ENCODE measurements at regions not wholly inside any gene's neighbourhood (a gene's known extent, or its start where the extent isn't known, plus 50 kb on each side); places are given as distances from the start of the nearest gene placed in this dataset.
"Not testable (repeated sequence)": the region's sequence is repeated elsewhere in the genome, so short reads cannot be mapped to it uniquely, and the experiment has no call there.

DNA sequence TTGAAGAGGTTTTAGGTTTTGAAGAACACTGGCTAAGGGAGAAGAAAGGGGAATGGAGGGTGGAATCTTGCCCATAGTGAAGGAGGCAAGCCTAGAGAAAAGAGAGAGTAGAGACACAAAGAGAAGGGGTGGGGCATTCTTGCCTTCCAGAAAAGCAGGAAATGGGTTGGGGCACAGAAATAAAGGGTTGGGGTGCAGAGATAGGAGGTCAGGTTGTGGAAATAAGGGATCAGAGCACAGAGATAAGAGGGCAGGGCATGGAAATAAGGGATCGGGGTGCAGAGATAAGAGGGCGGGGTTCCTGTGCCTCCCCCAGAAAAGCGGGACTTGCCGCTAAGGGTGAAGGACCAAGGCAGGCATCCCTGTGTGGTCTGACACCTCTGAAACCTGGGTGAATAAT lies 69.9 kb downstream of the ALG1L2 start:
- H3K4me2 ChIP-seq; ATAC-seq; DNase-seq (ENCODE audit: low read depth in 1 of 2, low spot score in 1 of 2); POLR2A ChIA-PET; FAIRE-seq; H3K9me3 ChIP-seq; H3K4me3 ChIP-seq; H3K4me1 ChIP-seq; H3K27ac ChIP-seq; CTCF ChIA-PET: not testable (repeated sequence)
- 42% methylated on average over 4 of the region's 4 CpGs for WGBS (ENCODE audit: missing lambda C conversion rate)

DNA sequence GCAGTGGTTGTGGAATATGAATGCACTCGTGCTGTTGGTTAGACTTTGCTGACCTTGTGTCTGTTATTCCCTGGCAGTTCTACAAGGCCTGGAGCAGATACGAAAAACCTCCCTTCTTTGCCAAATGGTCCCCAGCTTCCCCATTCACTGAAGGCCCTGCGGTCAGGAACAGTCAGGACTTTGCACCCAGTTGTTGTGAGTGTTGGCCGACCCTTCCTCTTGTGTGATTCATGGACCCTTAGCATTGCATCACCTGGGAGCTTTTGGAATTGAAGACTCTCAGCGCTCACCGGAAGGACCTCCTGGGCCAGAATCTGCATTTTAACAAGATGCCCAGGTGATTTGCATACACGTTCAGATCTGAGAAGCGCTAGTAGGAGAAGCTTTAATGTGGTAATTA lies 71.6 kb downstream of the ALG1L2 start:
- FAIRE-seq; DNase-seq (ENCODE audit: low read depth in 1 of 2, low spot score in 1 of 2); H3K4me1 ChIP-seq; POLR2A ChIA-PET; ATAC-seq; H3K9me3 ChIP-seq; H3K4me2 ChIP-seq; H3K27ac ChIP-seq; CTCF ChIA-PET; H3K4me3 ChIP-seq: not testable (repeated sequence)
- WGBS (ENCODE audit: missing lambda C conversion rate) = 78% methylated on average over 7 of the region's 8 CpGs

DNA sequence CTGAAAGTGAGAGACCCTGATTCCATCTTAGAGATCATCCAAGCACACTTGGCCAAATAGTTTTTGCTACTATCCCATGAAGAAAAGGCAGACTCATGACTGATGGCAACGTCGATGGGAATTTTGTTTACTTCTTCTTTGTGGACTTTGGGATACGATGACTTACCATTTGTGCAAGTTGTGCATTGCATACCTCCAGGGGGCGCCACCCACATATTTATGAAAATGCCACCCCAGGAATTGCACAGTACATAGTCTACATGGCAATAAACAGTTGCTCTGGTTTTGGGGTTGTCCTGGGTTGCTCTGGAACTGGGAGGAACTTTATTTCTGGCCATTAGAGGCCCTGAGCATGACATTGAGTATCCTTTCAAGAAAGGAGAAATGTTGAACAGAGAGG lies 73.8 kb downstream of the ALG1L2 start:
- ATAC-seq; CTCF ChIA-PET; H3K9me3 ChIP-seq; H3K4me1 ChIP-seq; POLR2A ChIA-PET; FAIRE-seq; H3K27ac ChIP-seq; H3K4me2 ChIP-seq; DNase-seq (ENCODE audit: low read depth in 1 of 2, low spot score in 1 of 2); H3K4me3 ChIP-seq: not testable (repeated sequence)
- 0% methylated on average over 1 of the region's 4 CpGs for WGBS (ENCODE audit: missing lambda C conversion rate)

DNA sequence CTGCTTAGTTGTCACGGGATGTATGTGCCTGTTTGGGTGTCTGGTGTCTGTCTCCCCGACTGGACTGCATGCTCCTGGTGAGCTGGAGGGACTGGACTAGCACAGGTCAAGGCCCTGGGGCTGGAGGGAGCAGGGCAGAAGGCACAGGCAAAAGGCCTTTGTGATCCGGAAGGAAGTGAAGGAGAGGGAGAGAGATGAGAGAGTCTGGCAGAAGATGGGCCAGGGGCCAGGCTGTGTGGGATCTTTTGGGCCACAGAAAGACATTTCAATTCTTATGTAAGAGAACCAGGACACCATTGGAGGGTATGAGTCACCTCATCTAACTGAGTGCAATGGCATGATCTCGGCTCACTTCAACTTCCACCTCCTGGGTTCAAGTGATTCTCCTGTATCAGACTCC lies 85.2 kb downstream of the ALG1L2 start:
- DNase-seq (ENCODE audit: low read depth in 1 of 2, low spot score in 1 of 2); H3K9me3 ChIP-seq; H3K4me2 ChIP-seq; H3K27ac ChIP-seq; CTCF ChIA-PET; H3K4me3 ChIP-seq; POLR2A ChIA-PET; ATAC-seq; H3K4me1 ChIP-seq; FAIRE-seq: not testable (repeated sequence)
- 56% methylated on average over 3 of the region's 4 CpGs for WGBS (ENCODE audit: missing lambda C conversion rate)

DNA sequence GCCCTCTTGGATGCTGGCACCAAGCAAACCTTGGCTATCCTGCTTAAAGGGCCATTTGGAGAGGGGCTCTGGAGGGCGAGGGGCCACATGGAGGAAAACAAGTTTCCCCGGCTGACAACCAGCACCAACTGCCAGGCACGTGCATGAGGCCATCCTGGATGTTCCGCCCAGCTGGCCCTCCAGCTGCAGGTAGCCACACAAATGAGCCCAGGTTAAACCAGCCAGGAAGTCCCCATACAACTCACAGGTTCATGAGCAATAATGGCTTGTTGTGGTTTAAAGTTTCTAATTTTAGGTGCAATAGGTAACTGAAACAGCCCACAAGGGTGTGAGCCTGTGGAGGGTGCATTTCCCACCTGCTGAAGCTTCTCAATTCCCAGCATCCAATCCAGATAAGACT lies 93.6 kb downstream of the ALG1L2 start:
- CTCF ChIA-PET; H3K27ac ChIP-seq; H3K4me3 ChIP-seq; H3K9me3 ChIP-seq; H3K4me1 ChIP-seq; FAIRE-seq; ATAC-seq; DNase-seq (ENCODE audit: low read depth in 1 of 2, low spot score in 1 of 2); H3K4me2 ChIP-seq; POLR2A ChIA-PET: not testable (repeated sequence)
- whole genome bisulfite sequencing (ENCODE audit: missing lambda C conversion rate) = 19% methylated on average over 4 of the region's 4 CpGs

DNA sequence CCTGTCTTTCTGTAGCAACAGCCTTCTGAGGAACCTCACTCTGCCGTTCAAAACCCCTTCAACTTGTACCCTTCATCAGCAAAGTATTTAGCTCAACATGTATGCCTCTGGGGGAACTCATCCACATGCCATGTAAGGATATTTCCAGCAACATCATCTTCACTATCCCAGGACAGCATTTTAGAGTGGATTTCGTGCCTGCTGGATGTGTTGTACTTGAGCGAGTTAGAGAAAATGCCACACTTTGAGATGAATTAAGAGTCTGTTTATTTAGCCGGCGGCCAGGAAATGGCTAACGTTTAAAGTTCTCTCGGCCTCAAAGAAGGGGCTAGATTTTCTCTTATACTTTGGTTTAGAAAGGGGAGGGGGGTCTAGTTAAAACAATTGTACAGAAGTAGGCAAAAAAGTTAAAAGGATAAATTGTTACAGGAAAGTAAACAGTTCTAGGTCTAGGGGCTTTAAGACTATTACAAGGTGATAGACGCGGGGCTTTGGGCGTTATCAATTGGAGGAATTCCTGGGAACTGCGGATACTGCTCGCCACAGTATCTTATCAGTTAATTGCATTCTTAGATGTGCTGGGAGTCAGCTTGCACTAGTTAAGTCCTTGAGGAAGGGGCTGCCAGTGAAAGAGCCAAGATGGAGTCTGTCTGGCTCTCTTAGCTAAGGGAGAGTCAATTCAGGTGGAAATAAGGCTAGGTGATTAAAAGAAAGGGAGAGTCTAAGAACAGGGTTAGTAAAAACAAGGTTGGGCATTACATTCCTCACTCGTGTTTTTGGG lies 95.0 kb downstream of the ALG1L2 start:
- H3K9me3 ChIP-seq; DNase-seq (ENCODE audit: low read depth in 1 of 2, low spot score in 1 of 2); POLR2A ChIA-PET; H3K4me3 ChIP-seq; CTCF ChIA-PET; H3K4me2 ChIP-seq; ATAC-seq; FAIRE-seq; H3K4me1 ChIP-seq; H3K27ac ChIP-seq: not testable (repeated sequence)
- 69% methylated on average over 13 of the region's 13 CpGs for WGBS (ENCODE audit: missing lambda C conversion rate)

DNA sequence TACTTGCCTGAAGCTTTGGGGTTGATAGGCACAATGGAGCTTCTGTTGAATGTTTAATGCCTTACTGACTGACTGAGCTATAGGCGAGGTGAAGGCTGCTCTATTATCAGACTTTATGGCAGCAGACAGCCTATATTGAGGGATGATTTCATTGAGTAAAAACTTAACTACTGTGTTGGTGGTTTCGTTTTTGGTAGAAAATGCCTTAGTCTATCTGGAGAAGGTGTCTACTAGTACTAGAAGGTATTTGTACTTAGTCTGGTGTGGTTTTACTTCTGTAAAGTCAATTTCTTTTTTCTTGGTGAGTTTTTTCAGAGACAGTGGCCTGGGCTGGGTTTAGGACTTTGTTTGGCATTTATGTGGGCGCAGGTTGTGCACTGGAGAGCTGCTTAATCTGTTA lies 97.2 kb downstream of the ALG1L2 start:
- H3K4me3 ChIP-seq; FAIRE-seq; ATAC-seq; H3K4me2 ChIP-seq; H3K4me1 ChIP-seq; DNase-seq (ENCODE audit: low read depth in 1 of 2, low spot score in 1 of 2); H3K27ac ChIP-seq; H3K9me3 ChIP-seq; CTCF ChIA-PET; POLR2A ChIA-PET: not testable (repeated sequence)
- WGBS (ENCODE audit: missing lambda C conversion rate) = 19% methylated on average over 3 of the region's 3 CpGs

DNA sequence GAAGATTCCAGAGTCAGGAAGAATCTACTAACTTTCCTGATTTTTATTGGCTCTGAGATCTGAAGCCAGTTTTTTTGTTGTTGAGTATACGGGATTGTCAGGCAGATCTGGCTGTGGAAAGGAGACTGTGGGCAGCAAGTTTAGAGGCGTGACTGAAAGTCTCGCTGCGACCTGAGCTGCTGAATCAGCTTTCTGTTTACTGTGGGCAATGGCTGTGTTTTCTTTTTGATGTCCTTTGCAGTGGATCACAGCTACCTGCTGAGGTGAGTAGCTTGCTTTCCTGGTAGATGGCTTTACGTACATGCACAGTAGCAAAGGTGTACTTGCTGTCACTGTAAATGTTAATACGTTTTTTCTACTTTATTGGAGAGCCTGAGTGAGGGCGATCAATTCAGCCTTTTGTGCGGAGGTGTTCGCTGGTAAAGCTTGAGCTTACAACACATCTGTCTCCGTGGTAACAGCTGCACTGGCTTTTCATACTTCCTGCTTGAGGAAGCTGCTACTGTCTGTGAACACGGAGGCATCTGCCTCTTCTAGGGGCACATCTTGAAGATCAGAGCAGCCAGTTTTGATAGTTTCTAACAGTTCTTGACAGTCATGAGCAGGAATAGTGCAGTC lies 97.8 kb downstream of the ALG1L2 start:
- POLR2A ChIA-PET; H3K9me3 ChIP-seq; H3K4me2 ChIP-seq; DNase-seq (ENCODE audit: low read depth in 1 of 2, low spot score in 1 of 2); CTCF ChIA-PET; H3K4me1 ChIP-seq; ATAC-seq; H3K27ac ChIP-seq; FAIRE-seq; H3K4me3 ChIP-seq: not testable (repeated sequence)
- whole genome bisulfite sequencing (ENCODE audit: missing lambda C conversion rate) = 48% methylated on average over 10 of the region's 11 CpGs

DNA sequence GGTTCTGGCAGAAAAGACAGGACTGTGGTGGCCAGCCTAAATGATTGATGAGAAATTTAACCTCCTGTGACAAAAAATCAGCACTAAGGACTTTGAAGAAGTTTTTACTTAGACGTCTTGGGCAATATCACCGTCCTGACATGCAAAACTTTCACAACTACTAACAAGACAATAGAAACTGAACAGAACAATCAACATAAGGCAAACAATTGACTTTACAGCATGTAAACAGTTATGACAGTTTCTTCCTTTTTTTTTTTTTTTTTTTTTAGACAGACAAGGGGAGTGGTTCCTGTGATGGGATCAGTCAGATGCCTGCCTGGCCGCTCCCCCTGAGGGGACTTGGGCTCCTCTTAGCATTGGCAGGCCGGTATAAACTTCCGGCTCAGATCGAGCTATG lies 100.8 kb downstream of the ALG1L2 start:
- FAIRE-seq; POLR2A ChIA-PET; H3K27ac ChIP-seq; H3K4me1 ChIP-seq; H3K9me3 ChIP-seq; H3K4me3 ChIP-seq; CTCF ChIA-PET; ATAC-seq; H3K4me2 ChIP-seq; DNase-seq (ENCODE audit: low read depth in 1 of 2, low spot score in 1 of 2): not testable (repeated sequence)
- 53% methylated on average over 6 of the region's 6 CpGs for WGBS (ENCODE audit: missing lambda C conversion rate)

DNA sequence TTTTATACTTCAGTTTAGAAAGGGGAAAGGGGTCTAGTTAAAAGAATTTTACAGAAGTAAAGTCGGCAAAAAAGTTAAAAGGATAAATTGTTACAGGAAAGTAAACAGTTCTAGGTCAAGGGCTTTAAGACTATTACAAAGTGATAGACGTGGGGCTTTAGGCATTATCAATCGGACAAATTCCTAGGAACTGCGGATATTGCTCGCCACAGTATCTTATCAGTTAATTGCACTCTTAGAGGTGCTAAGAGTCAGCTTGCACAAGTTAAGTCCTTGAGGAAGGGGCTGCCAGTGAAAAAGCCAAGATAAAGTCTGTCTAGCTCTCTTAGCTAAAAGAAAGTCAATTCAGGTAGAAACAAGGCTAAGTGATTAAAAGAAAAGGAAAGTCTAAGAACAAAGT lies 102.1 kb downstream of the ALG1L2 start:
- ATAC-seq; CTCF ChIA-PET; H3K4me2 ChIP-seq; FAIRE-seq; H3K27ac ChIP-seq; H3K4me1 ChIP-seq; H3K4me3 ChIP-seq; DNase-seq (ENCODE audit: low read depth in 1 of 2, low spot score in 1 of 2); POLR2A ChIA-PET; H3K9me3 ChIP-seq: not testable (repeated sequence)
- WGBS (ENCODE audit: missing lambda C conversion rate) = 59% methylated on average over 5 of the region's 5 CpGs

DNA sequence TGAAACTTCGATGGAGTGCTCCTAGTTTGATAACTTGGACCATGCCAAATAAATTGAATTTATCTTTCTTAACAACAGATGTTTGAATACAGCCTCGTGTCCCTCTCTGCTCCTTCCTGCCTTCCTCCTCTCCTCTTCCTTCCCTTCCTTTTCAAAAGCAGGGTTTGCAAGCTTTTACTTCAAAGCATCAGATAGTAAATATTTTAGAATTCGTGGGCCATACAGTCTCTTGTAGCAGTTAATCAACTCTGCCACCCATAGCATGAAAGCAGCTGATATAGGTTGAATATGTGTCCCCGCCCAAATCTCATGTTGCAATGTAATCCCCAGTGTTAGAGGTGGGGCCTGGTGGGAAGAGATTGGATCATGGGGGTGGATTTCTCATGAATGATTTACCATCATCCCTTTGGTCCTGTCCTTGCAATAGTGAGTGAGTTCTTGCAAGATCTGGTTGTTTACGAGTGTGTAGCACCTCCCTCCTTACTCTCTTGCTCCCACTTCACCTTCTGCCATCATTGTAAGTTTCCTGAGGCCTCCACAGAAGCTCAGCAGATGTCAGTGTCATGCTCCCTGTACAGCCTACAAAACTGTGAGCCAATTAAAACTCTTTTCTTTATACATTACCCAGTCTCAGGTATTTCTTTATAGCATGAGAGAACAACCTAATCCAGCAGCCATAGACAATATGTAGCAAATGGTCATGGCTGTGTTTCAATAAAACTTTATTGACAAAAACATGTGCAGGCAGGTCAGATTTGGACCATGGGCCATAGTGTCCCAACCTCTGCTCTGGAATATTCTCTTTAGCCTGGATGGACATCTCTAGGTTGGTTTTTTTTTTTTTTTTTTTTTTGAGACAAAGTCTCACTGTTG lies 102.8 kb downstream of the ALG1L2 start:
- ATAC-seq; H3K9me3 ChIP-seq; DNase-seq (ENCODE audit: low read depth in 1 of 2, low spot score in 1 of 2); POLR2A ChIA-PET; CTCF ChIA-PET; H3K4me2 ChIP-seq; H3K27ac ChIP-seq; FAIRE-seq; H3K4me1 ChIP-seq; H3K4me3 ChIP-seq: not testable (repeated sequence)
- 13% methylated on average over 5 of the region's 5 CpGs for WGBS (ENCODE audit: missing lambda C conversion rate)
